GM12878 (cell line): ENCODE measurements at regions not wholly inside any gene's neighbourhood (a gene's known extent, or its start where the extent isn't known, plus 50 kb on each side); places are given as distances from the start of the nearest gene placed in this dataset.

Source experiments
- CREB1 ChIP-seq: IDR thresholded peaks from 2 replicates; pipeline ENCODE4 v1.6.1; 2012; ENCODE audit warnings: low read depth, mild to moderate bottlenecking, inconsistent platforms
- E2F4 ChIP-seq: IDR thresholded peaks from 2 replicates; pipeline ENCODE4 v1.6.1; 2012; ENCODE audit warnings: low read depth, low read length, improper control_type of control experiment
- EZH2 ChIP-seq: IDR thresholded peaks from 2 replicates; pipeline ENCODE4 v1.6.1; 2012; ENCODE audit warnings: low read depth, mild to moderate bottlenecking, control low read depth, inconsistent platforms, low read length, borderline replicate concordance; ENCODE audit not compliant: control insufficient read depth
- IKZF1 ChIP-seq: fragments of 450-650 bp; conservative IDR thresholded peaks from 2 replicates; pipeline ENCODE4 v1.6.1; 2017; ENCODE audit warnings: antibody characterized with exemption, mild to moderate bottlenecking
- KDM1A ChIP-seq: fragments of 200-600 bp; sonication (generic); IDR thresholded peaks from 2 replicates; pipeline ENCODE4 v1.6.1; 2016; ENCODE audit warnings: borderline replicate concordance
- MAX ChIP-seq: IDR thresholded peaks from 2 replicates; pipeline ENCODE4 v1.6.1; 2012; ENCODE audit warnings: low read depth, low read length, improper control_type of control experiment
- NFYB ChIP-seq: IDR thresholded peaks from 2 replicates; pipeline ENCODE4 v1.6.1; 2011; ENCODE audit warnings: low read depth, mild to moderate bottlenecking, low read length, improper control_type of control experiment, moderate library complexity; ENCODE audit not compliant: insufficient read depth
- PML ChIP-seq: IDR thresholded peaks from 2 replicates; pipeline ENCODE4 v1.6.1; 2012; ENCODE audit warnings: low read length, inconsistent platforms
- RAD21 ChIP-seq: IDR thresholded peaks from 2 replicates; pipeline ENCODE4 v1.6.1; 2011; ENCODE audit warnings: mild to moderate bottlenecking, low read depth, low read length, moderate library complexity; ENCODE audit not compliant: insufficient read depth
- RCOR1 ChIP-seq: conservative IDR thresholded peaks from 2 replicates; pipeline ENCODE4 v1.6.1; 2012; ENCODE audit warnings: low read depth, low read length, improper control_type of control experiment
- SUPT20H ChIP-seq: IDR thresholded peaks from 2 replicates; pipeline ENCODE4 v1.6.1; 2011; ENCODE audit warnings: low read depth, mild to moderate bottlenecking, low read length, moderate library complexity, borderline replicate concordance; ENCODE audit not compliant: control insufficient read depth
- ZZZ3 ChIP-seq: IDR thresholded peaks from 2 replicates; pipeline ENCODE4 v1.6.1; 2011; ENCODE audit warnings: low read depth; ENCODE audit not compliant: control insufficient read depth, insufficient read length
- TF ChIP-seq, protein P1 (sequence below), 3 experiments: IDR thresholded peaks in 2 of 3; conservative IDR thresholded peaks in 1 of 3; 2 replicates each; pipeline ENCODE4 v1.5.1; 2011; ENCODE audit warnings: low read depth in 3 of 3, low read length in 3 of 3, mild to moderate bottlenecking in 3 of 3, control low read depth in 2 of 3, moderate library complexity in 2 of 3, inconsistent platforms in 1 of 3, mixed read lengths in 1 of 3; ENCODE audit not compliant: control insufficient read depth in 2 of 3, insufficient read depth in 1 of 3; ENCODE audit errors: extremely low read depth in 1 of 3

DNA sequence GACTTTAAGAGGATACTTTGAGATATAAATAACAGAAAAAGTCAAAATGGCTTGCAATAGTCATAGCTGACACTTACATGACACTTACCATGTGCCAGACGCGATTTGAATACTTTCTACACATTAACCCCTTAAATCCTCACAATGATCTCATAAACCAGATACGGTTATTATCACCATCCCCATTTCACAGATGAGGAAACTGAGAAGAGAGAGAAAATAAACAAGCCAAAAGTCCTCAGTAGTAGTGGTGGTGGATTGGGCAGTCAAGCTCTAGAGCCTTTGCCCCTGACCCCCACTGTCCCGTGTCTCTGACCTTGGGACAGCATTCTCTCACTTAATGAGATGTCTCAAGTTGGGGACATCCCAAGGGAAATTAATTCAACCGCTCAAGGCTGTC is 105.2 kb upstream of the TAF1B start:
- TF ChIP-seq MAX (no peak), RAD21 (no peak), EZH2 (no peak), PML (no peak), IKZF1 (no peak), RCOR1 (no peak), CREB1 (no peak), SUPT20H (no peak), NFYB (no peak), ZZZ3 (no peak), KDM1A (no peak), E2F4 (no peak)
- TF ChIP-seq, protein P1, sequence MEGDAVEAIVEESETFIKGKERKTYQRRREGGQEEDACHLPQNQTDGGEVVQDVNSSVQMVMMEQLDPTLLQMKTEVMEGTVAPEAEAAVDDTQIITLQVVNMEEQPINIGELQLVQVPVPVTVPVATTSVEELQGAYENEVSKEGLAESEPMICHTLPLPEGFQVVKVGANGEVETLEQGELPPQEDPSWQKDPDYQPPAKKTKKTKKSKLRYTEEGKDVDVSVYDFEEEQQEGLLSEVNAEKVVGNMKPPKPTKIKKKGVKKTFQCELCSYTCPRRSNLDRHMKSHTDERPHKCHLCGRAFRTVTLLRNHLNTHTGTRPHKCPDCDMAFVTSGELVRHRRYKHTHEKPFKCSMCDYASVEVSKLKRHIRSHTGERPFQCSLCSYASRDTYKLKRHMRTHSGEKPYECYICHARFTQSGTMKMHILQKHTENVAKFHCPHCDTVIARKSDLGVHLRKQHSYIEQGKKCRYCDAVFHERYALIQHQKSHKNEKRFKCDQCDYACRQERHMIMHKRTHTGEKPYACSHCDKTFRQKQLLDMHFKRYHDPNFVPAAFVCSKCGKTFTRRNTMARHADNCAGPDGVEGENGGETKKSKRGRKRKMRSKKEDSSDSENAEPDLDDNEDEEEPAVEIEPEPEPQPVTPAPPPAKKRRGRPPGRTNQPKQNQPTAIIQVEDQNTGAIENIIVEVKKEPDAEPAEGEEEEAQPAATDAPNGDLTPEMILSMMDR (IDR thresholded peaks at IDR 0.05 in 2 of 3, conservative IDR thresholded peaks at IDR 0.05 in 1 of 3; ENCODE audit: control insufficient read depth in 2 of 3, extremely low read depth in 1 of 3, insufficient read depth in 1 of 3, low read depth in 3 of 3, low read length in 3 of 3), result no peak
